Ishikawa (cell line): ENCODE measurements at regions not wholly inside any gene's neighbourhood (a gene's known extent, or its start where the extent isn't known, plus 50 kb on each side); places are given as distances from the start of the nearest gene placed in this dataset.

Source experiments
- CEBPB ChIP-seq: IDR thresholded peaks from 2 replicates; pipeline ENCODE4 v1.6.1; 2012
- CREB1 ChIP-seq: IDR thresholded peaks from 2 replicates; pipeline ENCODE4 v1.6.1; 2012; ENCODE audit warnings: low read depth
- EGR1 ChIP-seq: IDR thresholded peaks from 2 replicates; pipeline ENCODE4 v1.6.1; 2012
- EP300 ChIP-seq: IDR thresholded peaks from 2 replicates; pipeline ENCODE4 v1.6.1; 2012; ENCODE audit warnings: borderline replicate concordance
- FOXM1 ChIP-seq: IDR thresholded peaks from 2 replicates; pipeline ENCODE4 v1.6.1; 2012; ENCODE audit warnings: low read depth, borderline replicate concordance
- NFIC ChIP-seq: IDR thresholded peaks from 2 replicates; pipeline ENCODE4 v1.6.1; 2012
- RAD21 ChIP-seq: IDR thresholded peaks from 2 replicates; pipeline ENCODE4 v1.6.1; 2012; ENCODE audit warnings: low read depth
- TAF1 ChIP-seq: IDR thresholded peaks from 2 replicates; pipeline ENCODE4 v1.6.1; 2012; ENCODE audit warnings: low read depth, mild to moderate bottlenecking
- TCF12 ChIP-seq: IDR thresholded peaks from 2 replicates; pipeline ENCODE4 v1.6.1; 2012; ENCODE audit warnings: low read depth
- TEAD4 ChIP-seq: IDR thresholded peaks from 2 replicates; pipeline ENCODE4 v1.6.1; 2012
- YY1 ChIP-seq: IDR thresholded peaks from 2 replicates; pipeline ENCODE4 v1.6.1; 2012; ENCODE audit warnings: low read depth
- ZBTB7A ChIP-seq: IDR thresholded peaks from 2 replicates; pipeline ENCODE4 v1.6.1; 2012; ENCODE audit warnings: low read depth
- TF ChIP-seq, protein P1 (sequence below): IDR thresholded peaks from 2 replicates; pipeline ENCODE4 v1.6.1; 2012
- TF ChIP-seq, protein P2 (sequence below): IDR thresholded peaks from 2 replicates; pipeline ENCODE4 v1.6.1; 2012; ENCODE audit warnings: low read depth, mild to moderate bottlenecking
- TF ChIP-seq, protein P3 (sequence below): IDR thresholded peaks from 2 replicates; pipeline ENCODE4 v1.6.1; 2012

DNA sequence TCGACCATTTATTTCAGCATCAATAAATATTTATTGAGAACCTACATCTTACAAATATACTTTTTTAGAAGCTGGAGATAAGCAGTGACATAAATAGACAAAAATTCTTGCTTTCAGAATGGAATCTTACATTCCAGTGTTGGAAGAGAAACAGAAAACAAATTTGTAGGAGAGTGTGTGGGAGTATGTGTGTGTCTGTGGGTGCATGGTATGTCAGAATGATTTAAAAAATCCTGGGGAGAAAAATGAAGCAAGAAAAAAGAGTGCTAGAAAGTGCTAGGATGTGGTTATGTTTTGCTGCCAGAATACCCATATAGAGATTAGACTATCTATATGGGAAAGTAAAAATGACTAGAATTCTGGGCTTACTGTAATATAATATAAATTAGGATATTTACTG, 561.7 kb upstream of the SGO1 start:
- TF ChIP-seq TAF1: no peak
- TF ChIP-seq, protein P1, sequence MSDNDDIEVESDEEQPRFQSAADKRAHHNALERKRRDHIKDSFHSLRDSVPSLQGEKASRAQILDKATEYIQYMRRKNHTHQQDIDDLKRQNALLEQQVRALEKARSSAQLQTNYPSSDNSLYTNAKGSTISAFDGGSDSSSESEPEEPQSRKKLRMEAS: no peak
- no peak for TF ChIP-seq FOXM1
- TF ChIP-seq YY1: no peak

DNA sequence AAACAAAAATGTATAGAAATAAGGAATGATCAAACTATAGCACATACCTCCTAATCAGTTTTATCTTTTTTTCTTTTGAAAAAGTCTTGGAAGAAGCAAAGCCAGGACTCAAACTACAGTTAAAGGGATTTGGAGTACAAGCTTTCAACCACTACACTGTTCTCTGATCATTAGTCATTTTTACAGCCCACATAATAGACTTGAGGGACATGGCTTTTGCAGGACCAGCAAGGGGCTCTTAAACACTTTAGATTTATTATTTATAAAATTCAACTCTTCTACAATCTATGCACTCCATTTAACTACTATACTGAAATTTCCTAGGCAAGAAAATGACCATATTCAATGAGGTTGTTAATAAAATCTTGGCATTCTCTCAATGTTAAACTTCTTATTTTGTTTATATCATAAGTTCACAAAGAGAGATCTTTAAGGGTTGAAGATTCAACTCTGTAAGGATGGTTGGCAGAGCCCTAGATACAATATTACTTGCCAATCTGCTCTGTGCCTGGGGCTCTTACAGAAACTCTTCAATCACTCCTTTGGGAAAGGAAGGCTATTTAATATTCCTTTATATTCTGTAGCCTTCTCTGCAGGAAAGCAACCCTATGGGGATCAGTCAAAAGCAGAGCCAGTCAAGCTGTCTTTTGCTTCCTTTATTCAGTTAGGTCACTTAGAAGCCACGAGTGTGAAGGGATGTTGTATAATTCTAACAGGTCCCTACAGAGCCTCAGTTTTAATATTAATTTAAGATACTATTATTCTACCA, 557.7 kb upstream of the SGO1 start:
- TF ChIP-seq CREB1: no peak
- TF ChIP-seq TAF1: no peak
- no peak for TF ChIP-seq NFIC
- TF ChIP-seq EGR1: no peak
- TF ChIP-seq, protein P2, sequence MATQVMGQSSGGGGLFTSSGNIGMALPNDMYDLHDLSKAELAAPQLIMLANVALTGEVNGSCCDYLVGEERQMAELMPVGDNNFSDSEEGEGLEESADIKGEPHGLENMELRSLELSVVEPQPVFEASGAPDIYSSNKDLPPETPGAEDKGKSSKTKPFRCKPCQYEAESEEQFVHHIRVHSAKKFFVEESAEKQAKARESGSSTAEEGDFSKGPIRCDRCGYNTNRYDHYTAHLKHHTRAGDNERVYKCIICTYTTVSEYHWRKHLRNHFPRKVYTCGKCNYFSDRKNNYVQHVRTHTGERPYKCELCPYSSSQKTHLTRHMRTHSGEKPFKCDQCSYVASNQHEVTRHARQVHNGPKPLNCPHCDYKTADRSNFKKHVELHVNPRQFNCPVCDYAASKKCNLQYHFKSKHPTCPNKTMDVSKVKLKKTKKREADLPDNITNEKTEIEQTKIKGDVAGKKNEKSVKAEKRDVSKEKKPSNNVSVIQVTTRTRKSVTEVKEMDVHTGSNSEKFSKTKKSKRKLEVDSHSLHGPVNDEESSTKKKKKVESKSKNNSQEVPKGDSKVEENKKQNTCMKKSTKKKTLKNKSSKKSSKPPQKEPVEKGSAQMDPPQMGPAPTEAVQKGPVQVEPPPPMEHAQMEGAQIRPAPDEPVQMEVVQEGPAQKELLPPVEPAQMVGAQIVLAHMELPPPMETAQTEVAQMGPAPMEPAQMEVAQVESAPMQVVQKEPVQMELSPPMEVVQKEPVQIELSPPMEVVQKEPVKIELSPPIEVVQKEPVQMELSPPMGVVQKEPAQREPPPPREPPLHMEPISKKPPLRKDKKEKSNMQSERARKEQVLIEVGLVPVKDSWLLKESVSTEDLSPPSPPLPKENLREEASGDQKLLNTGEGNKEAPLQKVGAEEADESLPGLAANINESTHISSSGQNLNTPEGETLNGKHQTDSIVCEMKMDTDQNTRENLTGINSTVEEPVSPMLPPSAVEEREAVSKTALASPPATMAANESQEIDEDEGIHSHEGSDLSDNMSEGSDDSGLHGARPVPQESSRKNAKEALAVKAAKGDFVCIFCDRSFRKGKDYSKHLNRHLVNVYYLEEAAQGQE: no peak
- no peak for TF ChIP-seq CEBPB
- TF ChIP-seq, protein P1: no peak
- no peak for TF ChIP-seq TCF12
- no peak for TF ChIP-seq RAD21
- TF ChIP-seq, protein P3, sequence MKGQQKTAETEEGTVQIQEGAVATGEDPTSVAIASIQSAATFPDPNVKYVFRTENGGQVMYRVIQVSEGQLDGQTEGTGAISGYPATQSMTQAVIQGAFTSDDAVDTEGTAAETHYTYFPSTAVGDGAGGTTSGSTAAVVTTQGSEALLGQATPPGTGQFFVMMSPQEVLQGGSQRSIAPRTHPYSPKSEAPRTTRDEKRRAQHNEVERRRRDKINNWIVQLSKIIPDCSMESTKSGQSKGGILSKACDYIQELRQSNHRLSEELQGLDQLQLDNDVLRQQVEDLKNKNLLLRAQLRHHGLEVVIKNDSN: no peak
- TF ChIP-seq ZBTB7A: no peak
- TF ChIP-seq FOXM1: no peak

DNA sequence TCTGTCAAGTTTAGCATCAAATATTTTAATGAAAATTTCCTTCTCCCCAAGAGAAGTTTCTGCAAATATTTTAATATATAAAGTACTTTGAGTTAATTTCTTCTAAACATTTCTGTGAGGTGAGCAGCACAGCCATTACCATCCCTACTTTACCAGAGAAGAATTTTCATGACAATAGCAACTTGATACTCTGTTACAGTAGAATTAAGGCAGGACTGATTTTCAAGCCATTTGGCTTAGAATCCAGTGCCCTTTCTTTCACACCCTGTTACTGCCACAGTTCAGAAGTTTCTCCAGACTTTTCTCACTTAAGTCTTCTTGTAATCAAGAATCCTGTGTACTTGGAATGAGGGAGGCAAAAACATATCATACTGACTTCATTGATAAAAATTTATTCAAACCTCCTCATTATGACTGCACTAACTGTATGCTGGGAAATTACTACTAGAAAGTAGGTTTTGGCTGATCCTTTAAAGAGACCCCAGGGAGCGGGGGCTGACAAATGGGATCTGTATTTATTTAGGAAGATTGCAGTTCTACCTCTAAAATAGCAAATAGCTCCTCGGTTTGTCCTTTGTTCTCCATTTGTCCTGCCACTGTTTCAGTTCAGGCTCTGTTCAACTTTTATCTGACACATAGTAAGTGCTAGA, 557.0 kb upstream of the SGO1 start:
- TF ChIP-seq NFIC (no peak), CREB1 (no peak), TAF1 (no peak), ZBTB7A (no peak), YY1 (no peak), CEBPB (no peak), RAD21 (no peak), EGR1 (no peak)
- TF ChIP-seq, protein P2: no peak

DNA sequence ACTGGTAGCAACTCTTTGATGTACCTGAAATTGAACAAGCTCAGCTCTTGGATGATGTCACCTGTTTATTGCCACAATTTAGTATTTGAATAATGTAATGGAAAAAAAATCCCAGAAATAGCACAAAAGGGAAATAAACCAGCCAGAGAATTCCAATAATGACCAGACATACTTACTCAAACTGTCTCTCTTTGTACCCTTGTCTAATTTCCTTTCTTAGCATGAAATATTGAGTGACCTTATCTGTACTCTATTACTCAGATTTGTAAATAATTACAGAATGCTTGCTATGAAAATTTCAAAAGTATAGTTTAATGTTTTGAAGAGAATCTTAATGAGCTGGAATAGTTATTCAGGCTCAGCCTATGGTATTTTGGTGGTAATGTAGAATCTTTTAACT, 555.4 kb upstream of the SGO1 start:
- TF ChIP-seq CREB1 (no peak), RAD21 (no peak), YY1 (no peak), FOXM1 (no peak), EP300 (no peak), EGR1 (no peak), NFIC (no peak), CEBPB (no peak), TAF1 (no peak), ZBTB7A (no peak), TCF12 (no peak)
- TF ChIP-seq, protein P3: no peak
- TF ChIP-seq, protein P1: no peak

DNA sequence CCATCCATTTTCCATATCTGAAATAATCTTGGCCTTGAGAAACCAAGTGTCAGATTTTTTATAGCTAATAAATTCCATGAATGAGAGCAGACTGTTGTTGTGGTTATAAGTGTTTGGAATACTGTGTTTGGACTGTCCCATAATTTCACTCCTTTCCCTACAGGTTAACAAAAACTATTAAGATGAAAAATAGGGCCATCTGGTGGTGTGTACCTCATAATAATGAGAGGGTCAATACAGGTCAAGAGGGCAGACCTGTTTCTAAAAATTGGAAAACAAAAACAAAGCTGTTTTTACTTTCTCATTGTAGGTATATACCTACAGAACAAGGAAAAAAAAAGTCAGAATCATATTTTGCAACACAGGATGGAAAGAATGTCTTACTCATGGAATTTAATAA, 553.8 kb upstream of the SGO1 start:
- TF ChIP-seq RAD21 (peak; percentile 21; the same call in 1 of the 2 replicates), EGR1 (no peak)

DNA sequence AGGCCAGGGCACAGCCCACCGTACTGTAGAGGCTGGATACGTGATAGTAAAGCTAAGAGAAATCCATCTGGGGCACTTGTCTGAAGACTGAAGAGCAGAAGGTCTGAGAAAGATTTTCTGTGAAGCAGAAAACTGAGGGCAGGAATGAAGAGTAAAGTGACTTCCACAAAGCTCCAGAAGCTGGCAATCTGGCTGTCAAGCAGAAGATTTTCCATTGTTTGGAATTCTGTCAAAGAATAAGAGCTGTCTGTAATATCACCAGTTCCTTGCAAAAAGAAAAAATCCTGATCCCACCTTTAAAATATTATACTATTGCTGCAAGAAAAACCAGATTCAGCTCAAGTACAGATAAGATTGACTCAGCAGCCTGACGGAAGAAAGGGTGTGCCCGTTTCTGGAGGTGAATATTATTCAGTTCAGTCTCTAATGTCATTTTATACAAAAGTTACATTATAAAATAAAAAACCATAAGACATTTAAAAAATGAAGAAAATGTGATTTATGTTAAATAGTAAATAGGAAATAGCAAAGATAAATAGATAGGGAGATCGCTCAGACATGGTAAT, 550.4 kb upstream of the SGO1 start:
- TF ChIP-seq ZBTB7A: no peak
- no peak for TF ChIP-seq CEBPB
- TF ChIP-seq TEAD4: no peak
- TF ChIP-seq, protein P3: no peak
- TF ChIP-seq TCF12: no peak
- no peak for TF ChIP-seq TAF1
- TF ChIP-seq CREB1: no peak
- no peak for TF ChIP-seq YY1
- TF ChIP-seq, protein P2: no peak
- TF ChIP-seq NFIC: no peak
- TF ChIP-seq FOXM1: no peak
- TF ChIP-seq RAD21: no peak
- TF ChIP-seq EGR1: no peak
- no peak for TF ChIP-seq EP300
- TF ChIP-seq, protein P1: no peak
